GM12878 (cell line): ENCODE measurements at regions not wholly inside any gene's neighbourhood (a gene's known extent, or its start where the extent isn't known, plus 50 kb on each side); places are given as distances from the start of the nearest gene placed in this dataset.

Experiments
- BCL11A ChIP-seq: IDR thresholded peaks from 2 replicates; pipeline ENCODE4 v1.6.1; 2011; ENCODE audit warnings: low read depth, low read length
- CTCF ChIP-seq, 3 experiments: IDR thresholded peaks in 2 of 3; conservative IDR thresholded peaks in 1 of 3; 2 replicates each; pipeline ENCODE4 v1.5.1; 2011; ENCODE audit warnings: low read depth in 3 of 3, low read length in 3 of 3, mild to moderate bottlenecking in 3 of 3, control low read depth in 2 of 3, moderate library complexity in 2 of 3, inconsistent platforms in 1 of 3, mixed read lengths in 1 of 3; ENCODE audit not compliant: control insufficient read depth in 2 of 3, insufficient read depth in 1 of 3; ENCODE audit errors: extremely low read depth in 1 of 3
- JUNB ChIP-seq: IDR thresholded peaks from 2 replicates; pipeline ENCODE4 v1.6.1; 2016; ENCODE audit warnings: antibody characterized with exemption, mild to moderate bottlenecking
- NRF1 ChIP-seq: conservative IDR thresholded peaks from 2 replicates; pipeline ENCODE4 v1.6.1; 2011; ENCODE audit warnings: mild to moderate bottlenecking, low read depth, low read length, improper control_type of control experiment
- PBX3 ChIP-seq: IDR thresholded peaks from 2 replicates; pipeline ENCODE4 v1.6.1; 2011; ENCODE audit warnings: mild to moderate bottlenecking, low read depth, low read length, moderate library complexity; ENCODE audit not compliant: insufficient replicate concordance
- SPI1 ChIP-seq: IDR thresholded peaks from 2 replicates; pipeline ENCODE4 v1.6.1; 2011; ENCODE audit warnings: low read depth, mild to moderate bottlenecking, low read length, moderate library complexity, borderline replicate concordance; ENCODE audit not compliant: insufficient read depth
- USF1 ChIP-seq: IDR thresholded peaks from 2 replicates; pipeline ENCODE4 v1.6.1; 2011; ENCODE audit warnings: borderline replicate concordance, low read depth, mild to moderate bottlenecking, moderate library complexity, mixed read lengths, low read length; ENCODE audit not compliant: insufficient read depth; ENCODE audit errors: extremely low read length
- ZBTB40 ChIP-seq: fragments of 450-650 bp; IDR thresholded peaks from 2 replicates; pipeline ENCODE4 v1.6.1; 2016; ENCODE audit warnings: mild to moderate bottlenecking, moderate library complexity, borderline replicate concordance

GRCh38 chr16:80055831-80056230, 455.3 kb upstream of the MAF start (continued):
- TF ChIP-seq CTCF (IDR thresholded peaks at IDR 0.05 in 2 of 3, conservative IDR thresholded peaks at IDR 0.05 in 1 of 3; ENCODE audit: control insufficient read depth in 2 of 3, extremely low read depth in 1 of 3, insufficient read depth in 1 of 3, low read depth in 3 of 3, low read length in 3 of 3) (no peak), SPI1 (no peak), USF1 (no peak), PBX3 (no peak), NRF1 (no peak), BCL11A (no peak), JUNB (no peak), ZBTB40 (no peak)
- TF ChIP-seq, all 136 proteins: peak for 0
